IMR-90 (cell line): ENCODE measurements at regions not wholly inside any gene's neighbourhood (a gene's known extent, or its start where the extent isn't known, plus 50 kb on each side); places are given as distances from the start of the nearest gene placed in this dataset.
A peak's percentile ranks its signal among the peaks of the same experiment; 100 is the strongest.

Experiments used
- ATAC-seq: fragments of 200-7000 bp; cut with Tn5 transposase; 2 replicates; pipeline ENCODE4 v1.9.1; 2020; ENCODE audit warnings: low read depth, mild to moderate bottlenecking, moderate library complexity
- BruUV-seq: library from RNA; stranded (reverse); fragments of 400-500 nt; replicated peaks from 2 replicates; lab custom pipeline; 2021; lab: Mats Ljungman, UMichigan
- CTCF ChIA-PET: fragments of 300-600 bp; formaldehyde crosslinking; extraction: SDS; loops from one replicate; lab custom pipeline; 2021; ENCODE audit warnings: antibody characterized with exemption; lab: Yijun Ruan, JAX
- POLR2A ChIA-PET: fragments of 300-600 bp; sonication (Branson Sonifier 250); formaldehyde crosslinking; loops from one replicate; lab custom pipeline; 2022; ENCODE audit warnings: antibody characterized with exemption; ENCODE audit not compliant: unreplicated experiment; lab: Charles Lee
- DNase-seq: peaks from one replicate; pipeline ENCODE4 v3.0.0; 2013
- H2AFZ ChIP-seq: replicated peaks from 2 replicates; pipeline ENCODE3; 2013; ENCODE audit warnings: low read length, mild to moderate bottlenecking; ENCODE audit not compliant: poor library complexity
- H2AK5ac ChIP-seq: 2 replicates; pipeline ENCODE4 v1.6.1; 2013; ENCODE audit warnings: low read depth, low read length, inconsistent platforms
- H2AK9ac ChIP-seq: replicated peaks from 2 replicates; pipeline ENCODE3; 2013; ENCODE audit warnings: mild to moderate bottlenecking, low read depth, low read length, moderate library complexity; ENCODE audit not compliant: poor library complexity
- H2BK120ac ChIP-seq: 2 replicates; pipeline ENCODE4 v1.6.1; 2013; ENCODE audit warnings: low read depth, low read length, inconsistent platforms
- H2BK15ac ChIP-seq: 3 replicates; pipeline ENCODE4 v1.6.1; 2013; ENCODE audit warnings: low read depth, low read length, inconsistent platforms
- H2BK20ac ChIP-seq: 2 replicates; pipeline ENCODE4 v1.6.1; 2013; ENCODE audit warnings: low read depth, mild to moderate bottlenecking, inconsistent platforms, low read length, moderate library complexity
- H2BK5ac ChIP-seq: 2 replicates; pipeline ENCODE4 v1.6.1; 2013; ENCODE audit warnings: mild to moderate bottlenecking, low read depth, low read length, inconsistent platforms; ENCODE audit not compliant: poor library complexity, severe bottlenecking
- H3K14ac ChIP-seq: replicated peaks from 2 replicates; pipeline ENCODE4 v1.6.1; 2013; ENCODE audit warnings: low read depth, low read length, inconsistent platforms
- H3K18ac ChIP-seq: 2 replicates; pipeline ENCODE4 v1.6.1; 2013; ENCODE audit warnings: low read depth, low read length, control low read depth
- H3K23ac ChIP-seq: 2 replicates; pipeline ENCODE4 v1.6.1; 2013; ENCODE audit warnings: low read depth, low read length, inconsistent platforms
- H3K27ac ChIP-seq: 2 replicates; pipeline ENCODE4 v1.5.1; 2013; ENCODE audit warnings: mild to moderate bottlenecking, control low read depth, low read length; ENCODE audit not compliant: insufficient read depth
- H3K27me3 ChIP-seq: 2 replicates; pipeline ENCODE4 v1.6.1; 2013; ENCODE audit warnings: low read length; ENCODE audit not compliant: control insufficient read depth, insufficient read depth
- H3K36me3 ChIP-seq: 2 replicates; pipeline ENCODE4 v1.6.1; 2013; ENCODE audit warnings: low read length, mixed read lengths; ENCODE audit not compliant: control insufficient read depth, insufficient read depth
- H3K4ac ChIP-seq: 2 replicates; pipeline ENCODE4 v1.6.1; 2013; ENCODE audit warnings: low read depth, low read length, inconsistent platforms
- H3K4me1 ChIP-seq: 2 replicates; pipeline ENCODE4 v1.6.1; 2013; ENCODE audit warnings: low read length, mixed read lengths; ENCODE audit not compliant: control insufficient read depth, insufficient read depth
- H3K4me2 ChIP-seq: 2 replicates; pipeline ENCODE4 v1.6.1; 2013; ENCODE audit warnings: low read depth, mild to moderate bottlenecking, control low read depth, low read length, moderate library complexity
- H3K4me3 ChIP-seq: 2 replicates; pipeline ENCODE4 v1.5.1; 2013; ENCODE audit warnings: low read depth, mild to moderate bottlenecking, control low read depth, low read length, moderate library complexity; ENCODE audit not compliant: insufficient read depth
- H3K56ac ChIP-seq: 2 replicates; pipeline ENCODE4 v1.6.1; 2013; ENCODE audit warnings: low read length, inconsistent platforms; ENCODE audit not compliant: insufficient read depth; ENCODE audit errors: extremely low read depth
- H3K79me1 ChIP-seq, 2 experiments: 2 replicates each; pipeline ENCODE4 v1.6.1; 2013; ENCODE audit warnings: low read length in 2 of 2, inconsistent platforms in 1 of 2, low read depth in 1 of 2
- H3K9ac ChIP-seq: 2 replicates; pipeline ENCODE4 v1.6.1; 2013; ENCODE audit warnings: low read depth, low read length, control low read depth
- H3K9me1 ChIP-seq: 2 replicates; pipeline ENCODE4 v1.6.1; 2013; ENCODE audit warnings: low read length, inconsistent platforms; ENCODE audit not compliant: insufficient read depth
- H3K9me3 ChIP-seq: 2 replicates; pipeline ENCODE4 v1.6.1; 2013; ENCODE audit warnings: low read length; ENCODE audit not compliant: control insufficient read depth, insufficient read depth
- H4K20me1 ChIP-seq: 2 replicates; pipeline ENCODE4 v1.6.1; 2013; ENCODE audit warnings: low read length, inconsistent platforms; ENCODE audit not compliant: insufficient read depth
- H4K5ac ChIP-seq: 2 replicates; pipeline ENCODE4 v1.6.1; 2013; ENCODE audit warnings: mild to moderate bottlenecking, low read depth, low read length, control low read depth
- H4K8ac ChIP-seq, 2 experiments: 2 replicates each; pipeline ENCODE4 v1.6.1; 2013; ENCODE audit warnings: low read depth in 2 of 2, low read length in 2 of 2, control low read depth in 1 of 2, inconsistent platforms in 1 of 2
- H4K91ac ChIP-seq: 2 replicates; pipeline ENCODE4 v1.6.1; 2013; ENCODE audit warnings: low read depth, low read length, inconsistent platforms; ENCODE audit not compliant: insufficient read depth
- RFX5 ChIP-seq: IDR thresholded peaks from 2 replicates; pipeline ENCODE4 v1.8.0; 2012; ENCODE audit warnings: low read depth, mild to moderate bottlenecking, low read length, moderate library complexity
- WGBS, 2 experiments: methylation state at CpG; one replicate each; pipeline versions ENCODE4 v1.1.5 to v1.1.7; 2013; ENCODE audit warnings: missing lambda C conversion rate in 2 of 2; ENCODE audit not compliant: insufficient read length in 1 of 2; ENCODE audit errors: extremely low coverage in 2 of 2; 5-methylcytosine and 5-hydroxymethylcytosine counted together
- dilution Hi-C: fragments of 300-500 bp; cut with HindIII; formaldehyde crosslinking; loops from one replicate; pipeline ENCODE4 v1.14.3; 2018; ENCODE audit warnings: low sequenced_read_pairs; ENCODE audit not compliant: unreplicated experiment
- in situ Hi-C: fragments of 300-500 bp; cut with MboI; formaldehyde crosslinking; loops from 3 replicates; pipeline ENCODE4 v1.14.3; 2019; ENCODE audit warnings: low sequenced_read_pairs, inconsistent platforms, mixed read lengths
- intact Hi-C: fragments of 100-400 bp; cut with micrococcal nuclease; formaldehyde crosslinking; loops from 2 replicates; pipeline ENCODE4 v1.10.0; 2022

DNA sequence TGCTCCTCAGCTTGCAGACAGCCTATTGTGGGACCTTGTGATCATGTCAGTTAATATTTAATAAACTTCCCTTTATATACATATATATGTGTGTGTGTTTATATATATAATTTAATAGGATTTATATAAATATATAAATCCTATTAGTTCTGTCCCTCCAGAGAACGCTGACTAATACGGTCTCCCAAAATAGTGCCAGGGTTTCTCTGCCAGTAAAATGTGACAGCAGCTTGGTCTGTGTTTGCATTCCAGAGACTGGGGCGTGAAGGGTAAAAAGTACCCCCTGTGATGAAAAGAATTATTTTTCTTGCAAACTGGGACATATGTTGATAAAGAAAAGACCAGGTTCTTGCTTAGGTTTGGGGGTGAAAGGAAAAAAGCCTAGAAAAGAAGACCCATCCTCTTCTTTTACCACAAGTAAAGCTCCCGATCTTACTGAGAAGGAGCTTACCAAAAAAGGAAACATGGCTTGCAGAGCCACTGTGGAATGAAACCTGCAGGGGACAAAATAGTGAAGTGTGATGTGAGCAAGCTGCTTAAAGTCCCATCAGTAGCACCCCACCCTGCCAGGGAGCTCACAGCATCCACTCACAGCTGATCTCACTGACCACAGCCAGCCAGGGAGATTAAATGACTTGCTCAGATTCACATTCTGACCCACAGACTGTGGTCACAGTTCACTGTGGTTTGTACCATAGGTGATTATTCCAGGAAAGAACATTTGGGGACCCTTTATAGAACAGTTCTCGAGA lies 110.9 kb upstream of the RMP24 start:
- no peaks in the 10 kb centered on the region for H3K27me3 ChIP-seq
- H2AK9ac ChIP-seq = no peak overlapping the region
- H4K20me1 ChIP-seq = no peaks in the 10 kb centered on the region
- H3K18ac ChIP-seq = no peak overlapping the region
- ATAC-seq (peak; percentile 49; the same call in 1 of the 2 replicates), DNase-seq (no peak)
- no peaks in the 10 kb centered on the region for H3K9me3 ChIP-seq
- in situ Hi-C loops (no loop called here), intact Hi-C loops (no loop called here), dilution Hi-C loops (no loop called here)
- H3K4me1 ChIP-seq = no peaks in the 10 kb centered on the region
- POLR2A ChIA-PET = no interaction called here
- H2BK15ac ChIP-seq = no peak overlapping the region
- no peak overlapping the region for H2BK20ac ChIP-seq
- no peak overlapping the region for H3K9ac ChIP-seq
- no peaks in the 10 kb centered on the region for H3K79me1 ChIP-seq
- no peak overlapping the region for H3K56ac ChIP-seq
- H4K5ac ChIP-seq = no peak overlapping the region
- no peak overlapping the region for H3K4me3 ChIP-seq
- H3K14ac ChIP-seq = no peak overlapping the region
- no peaks in the 10 kb centered on the region for H3K36me3 ChIP-seq
- BruUV-seq = no TSS peak
- H3K4ac ChIP-seq = no peak overlapping the region
- no peak overlapping the region for H2AFZ ChIP-seq
- no peak overlapping the region for H3K23ac ChIP-seq
- H3K4me2 ChIP-seq = no peak overlapping the region
- H3K9me1 ChIP-seq = no peaks in the 10 kb centered on the region
- H4K8ac ChIP-seq = no peak overlapping the region
- H2BK120ac ChIP-seq = no peak overlapping the region
- WGBS, 2 experiments = no CpG with 5 or more reads among the region's 5 CpGs
- no peak overlapping the region for H4K91ac ChIP-seq
- no peak overlapping the region for H2BK5ac ChIP-seq
- no peak for TF ChIP-seq RFX5
- no peak overlapping the region for H2AK5ac ChIP-seq
- no peak overlapping the region for H3K27ac ChIP-seq
- CTCF ChIA-PET = no interaction called here
